Hepatocyte (in vitro differentiated cells): ENCODE measurements at regions not wholly inside any gene's neighbourhood (a gene's known extent, or its start where the extent isn't known, plus 50 kb on each side); places are given as distances from the start of the nearest gene placed in this dataset.

Experiments
- EZH2 ChIP-seq: fragments of 200-600 bp; sonication (generic); IDR thresholded peaks from 2 replicates; pipeline ENCODE4 v1.6.1; 2016; ENCODE audit warnings: antibody characterized with exemption, mild to moderate bottlenecking, borderline replicate concordance
- TF ChIP-seq, protein P1 (sequence below): fragments of 200-600 bp; sonication (generic); IDR thresholded peaks from 2 replicates; pipeline ENCODE4 v1.5.1; 2016; ENCODE audit warnings: antibody characterized with exemption, mild to moderate bottlenecking; ENCODE audit not compliant: poor library complexity

DNA sequence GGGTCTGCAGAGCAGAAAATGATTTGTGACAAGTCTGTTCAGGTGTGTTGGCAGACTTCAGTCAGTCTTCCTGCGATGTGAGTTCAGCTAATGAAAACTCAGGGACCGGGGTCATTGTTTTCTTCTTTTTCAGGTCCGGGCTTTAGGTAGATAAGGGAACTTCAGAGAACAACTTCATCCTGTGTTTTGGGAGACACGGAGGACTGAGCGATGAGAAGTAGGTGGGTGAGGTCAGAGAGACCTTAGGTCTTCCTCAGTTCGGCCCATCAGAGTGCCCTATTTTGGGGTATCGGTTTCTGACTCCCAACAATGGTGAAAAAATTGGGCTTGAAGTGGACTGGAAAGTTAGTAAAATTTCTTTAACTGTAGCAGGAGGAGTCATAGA lies 88.9 kb upstream of the ATF7IP2 start:
- TF ChIP-seq, protein P1, sequence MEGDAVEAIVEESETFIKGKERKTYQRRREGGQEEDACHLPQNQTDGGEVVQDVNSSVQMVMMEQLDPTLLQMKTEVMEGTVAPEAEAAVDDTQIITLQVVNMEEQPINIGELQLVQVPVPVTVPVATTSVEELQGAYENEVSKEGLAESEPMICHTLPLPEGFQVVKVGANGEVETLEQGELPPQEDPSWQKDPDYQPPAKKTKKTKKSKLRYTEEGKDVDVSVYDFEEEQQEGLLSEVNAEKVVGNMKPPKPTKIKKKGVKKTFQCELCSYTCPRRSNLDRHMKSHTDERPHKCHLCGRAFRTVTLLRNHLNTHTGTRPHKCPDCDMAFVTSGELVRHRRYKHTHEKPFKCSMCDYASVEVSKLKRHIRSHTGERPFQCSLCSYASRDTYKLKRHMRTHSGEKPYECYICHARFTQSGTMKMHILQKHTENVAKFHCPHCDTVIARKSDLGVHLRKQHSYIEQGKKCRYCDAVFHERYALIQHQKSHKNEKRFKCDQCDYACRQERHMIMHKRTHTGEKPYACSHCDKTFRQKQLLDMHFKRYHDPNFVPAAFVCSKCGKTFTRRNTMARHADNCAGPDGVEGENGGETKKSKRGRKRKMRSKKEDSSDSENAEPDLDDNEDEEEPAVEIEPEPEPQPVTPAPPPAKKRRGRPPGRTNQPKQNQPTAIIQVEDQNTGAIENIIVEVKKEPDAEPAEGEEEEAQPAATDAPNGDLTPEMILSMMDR = no peak
- TF ChIP-seq EZH2 = no peak
